HCT116 (cell line): ENCODE measurements at regions not wholly inside any gene's neighbourhood (a gene's known extent, or its start where the extent isn't known, plus 50 kb on each side); places are given as distances from the start of the nearest gene placed in this dataset.

Source experiments
- EZH2 ChIP-seq: fragments of 200-600 bp; sonication (generic); IDR thresholded peaks from 2 replicates; pipeline ENCODE4 v1.6.1; 2017; ENCODE audit warnings: antibody characterized with exemption, mixed run types
- EZH2phosphoT487 ChIP-seq: fragments of 200-600 bp; IDR thresholded peaks from 2 replicates; pipeline ENCODE4 v1.6.1; 2018; ENCODE audit warnings: antibody characterized with exemption, borderline replicate concordance
- JUND ChIP-seq: IDR thresholded peaks from 2 replicates; pipeline ENCODE4 v1.6.1; 2012
- POLR2A ChIP-seq: IDR thresholded peaks from 2 replicates; pipeline ENCODE4 v1.7.0; 2011; ENCODE audit warnings: borderline replicate concordance; ENCODE audit not compliant: insufficient read depth, insufficient read length; ENCODE audit errors: extremely low read depth
- RAD21 ChIP-seq: IDR thresholded peaks from 2 replicates; pipeline ENCODE4 v1.6.1; 2012; ENCODE audit warnings: low read depth, mild to moderate bottlenecking
- REST ChIP-seq: IDR thresholded peaks from 2 replicates; pipeline ENCODE4 v1.6.1; 2012; ENCODE audit warnings: low read depth
- TCF7L2 ChIP-seq: IDR thresholded peaks from 2 replicates; pipeline ENCODE4 v1.7.0; 2011; ENCODE audit warnings: borderline replicate concordance, inconsistent platforms; ENCODE audit not compliant: insufficient read depth, insufficient read length; ENCODE audit errors: extremely low read depth
- YY1 ChIP-seq: IDR thresholded peaks from 2 replicates; pipeline ENCODE4 v1.6.1; 2011; ENCODE audit warnings: low read length, low read depth, moderate library complexity, mild to moderate bottlenecking; ENCODE audit not compliant: insufficient replicate concordance; ENCODE audit errors: extremely low read depth
- ZNF274 ChIP-seq: fragments of 200-500 bp; sonication (Bioruptor generic); IDR thresholded peaks from 2 replicates; pipeline ENCODE4 v1.6.1; 2014; ENCODE audit warnings: mild to moderate bottlenecking, low read depth, low read length, inconsistent platforms
- TF ChIP-seq, protein P1 (sequence below): IDR thresholded peaks from 2 replicates; pipeline ENCODE4 v1.6.1; 2012
- TF ChIP-seq, protein P2 (sequence below), 3 experiments: fragments of 200-600 bp in 1 of 3; sonication (generic) in 1 of 3; IDR thresholded peaks in 2 of 3; conservative IDR thresholded peaks in 1 of 3; 2 replicates each; pipeline ENCODE4 v1.5.1; 2012 to 2017; ENCODE audit warnings: low read depth in 2 of 3, low read length in 2 of 3, antibody characterized with exemption in 1 of 3, borderline replicate concordance in 1 of 3, control low read depth in 1 of 3, mild to moderate bottlenecking in 1 of 3, mixed read lengths in 1 of 3, mixed run types in 1 of 3, moderate library complexity in 1 of 3; ENCODE audit not compliant: insufficient read depth in 1 of 3
- TF ChIP-seq, protein P3 (sequence below): IDR thresholded peaks from 2 replicates; pipeline ENCODE4 v1.6.1; 2011; ENCODE audit warnings: mild to moderate bottlenecking, low read length, moderate library complexity; ENCODE audit not compliant: insufficient replicate concordance; ENCODE audit errors: extremely low read depth

- no peak for TF ChIP-seq ZNF274
- TF ChIP-seq, protein P1, sequence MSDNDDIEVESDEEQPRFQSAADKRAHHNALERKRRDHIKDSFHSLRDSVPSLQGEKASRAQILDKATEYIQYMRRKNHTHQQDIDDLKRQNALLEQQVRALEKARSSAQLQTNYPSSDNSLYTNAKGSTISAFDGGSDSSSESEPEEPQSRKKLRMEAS, result no peak
- no peak for TF ChIP-seq POLR2A
- no peak for TF ChIP-seq EZH2
- TF ChIP-seq, protein P2, sequence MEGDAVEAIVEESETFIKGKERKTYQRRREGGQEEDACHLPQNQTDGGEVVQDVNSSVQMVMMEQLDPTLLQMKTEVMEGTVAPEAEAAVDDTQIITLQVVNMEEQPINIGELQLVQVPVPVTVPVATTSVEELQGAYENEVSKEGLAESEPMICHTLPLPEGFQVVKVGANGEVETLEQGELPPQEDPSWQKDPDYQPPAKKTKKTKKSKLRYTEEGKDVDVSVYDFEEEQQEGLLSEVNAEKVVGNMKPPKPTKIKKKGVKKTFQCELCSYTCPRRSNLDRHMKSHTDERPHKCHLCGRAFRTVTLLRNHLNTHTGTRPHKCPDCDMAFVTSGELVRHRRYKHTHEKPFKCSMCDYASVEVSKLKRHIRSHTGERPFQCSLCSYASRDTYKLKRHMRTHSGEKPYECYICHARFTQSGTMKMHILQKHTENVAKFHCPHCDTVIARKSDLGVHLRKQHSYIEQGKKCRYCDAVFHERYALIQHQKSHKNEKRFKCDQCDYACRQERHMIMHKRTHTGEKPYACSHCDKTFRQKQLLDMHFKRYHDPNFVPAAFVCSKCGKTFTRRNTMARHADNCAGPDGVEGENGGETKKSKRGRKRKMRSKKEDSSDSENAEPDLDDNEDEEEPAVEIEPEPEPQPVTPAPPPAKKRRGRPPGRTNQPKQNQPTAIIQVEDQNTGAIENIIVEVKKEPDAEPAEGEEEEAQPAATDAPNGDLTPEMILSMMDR (IDR thresholded peaks at IDR 0.05 in 2 of 3, conservative IDR thresholded peaks at IDR 0.05 in 1 of 3; ENCODE audit: borderline replicate concordance in 1 of 3, insufficient read depth in 1 of 3, low read depth in 2 of 3, low read length in 2 of 3), result no peak
- no peak for TF ChIP-seq RAD21
- TF ChIP-seq, protein P3, sequence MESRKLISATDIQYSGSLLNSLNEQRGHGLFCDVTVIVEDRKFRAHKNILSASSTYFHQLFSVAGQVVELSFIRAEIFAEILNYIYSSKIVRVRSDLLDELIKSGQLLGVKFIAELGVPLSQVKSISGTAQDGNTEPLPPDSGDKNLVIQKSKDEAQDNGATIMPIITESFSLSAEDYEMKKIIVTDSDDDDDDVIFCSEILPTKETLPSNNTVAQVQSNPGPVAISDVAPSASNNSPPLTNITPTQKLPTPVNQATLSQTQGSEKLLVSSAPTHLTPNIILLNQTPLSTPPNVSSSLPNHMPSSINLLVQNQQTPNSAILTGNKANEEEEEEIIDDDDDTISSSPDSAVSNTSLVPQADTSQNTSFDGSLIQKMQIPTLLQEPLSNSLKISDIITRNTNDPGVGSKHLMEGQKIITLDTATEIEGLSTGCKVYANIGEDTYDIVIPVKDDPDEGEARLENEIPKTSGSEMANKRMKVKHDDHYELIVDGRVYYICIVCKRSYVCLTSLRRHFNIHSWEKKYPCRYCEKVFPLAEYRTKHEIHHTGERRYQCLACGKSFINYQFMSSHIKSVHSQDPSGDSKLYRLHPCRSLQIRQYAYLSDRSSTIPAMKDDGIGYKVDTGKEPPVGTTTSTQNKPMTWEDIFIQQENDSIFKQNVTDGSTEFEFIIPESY, result no peak
- TF ChIP-seq REST, result no peak
- no peak for TF ChIP-seq TCF7L2
- TF ChIP-seq EZH2phosphoT487, result no peak
- no peak for TF ChIP-seq YY1
- no peak for TF ChIP-seq JUND
These were observed 66.2 kb upstream of the SALL3 start for GRCh38 chr18:78913395-78913794.
